ENCODE measurements at regions not wholly inside any gene's neighbourhood (a gene's known extent, or its start where the extent isn't known, plus 50 kb on each side); places are given as distances from the start of the nearest gene placed in this dataset.

GRCh38 chr4:81665649-81666048 is 193.9 kb upstream of the RASGEF1B start:
- Histone ChIP-seq H3K36me3 (no peaks in the 10 kb centered on the region), H3K27me3 (no peaks in the 10 kb centered on the region), H3K4me3 (no peak overlapping the region), H3K27ac (no peak overlapping the region), H3K4me1 (peaks cover 0 to 21% (median 16%) of the 10 kb centered on the region in 3 donors), H3K9me3 (no peaks in the 10 kb centered on the region)
- intact Hi-C loops (cut with DNase I), result no loop called here
- WGBS, 2 donors, result 100% methylated on average over 1 of the region's 1 CpG
- DNase-seq, result no peak
- TF ChIP-seq, protein P1, sequence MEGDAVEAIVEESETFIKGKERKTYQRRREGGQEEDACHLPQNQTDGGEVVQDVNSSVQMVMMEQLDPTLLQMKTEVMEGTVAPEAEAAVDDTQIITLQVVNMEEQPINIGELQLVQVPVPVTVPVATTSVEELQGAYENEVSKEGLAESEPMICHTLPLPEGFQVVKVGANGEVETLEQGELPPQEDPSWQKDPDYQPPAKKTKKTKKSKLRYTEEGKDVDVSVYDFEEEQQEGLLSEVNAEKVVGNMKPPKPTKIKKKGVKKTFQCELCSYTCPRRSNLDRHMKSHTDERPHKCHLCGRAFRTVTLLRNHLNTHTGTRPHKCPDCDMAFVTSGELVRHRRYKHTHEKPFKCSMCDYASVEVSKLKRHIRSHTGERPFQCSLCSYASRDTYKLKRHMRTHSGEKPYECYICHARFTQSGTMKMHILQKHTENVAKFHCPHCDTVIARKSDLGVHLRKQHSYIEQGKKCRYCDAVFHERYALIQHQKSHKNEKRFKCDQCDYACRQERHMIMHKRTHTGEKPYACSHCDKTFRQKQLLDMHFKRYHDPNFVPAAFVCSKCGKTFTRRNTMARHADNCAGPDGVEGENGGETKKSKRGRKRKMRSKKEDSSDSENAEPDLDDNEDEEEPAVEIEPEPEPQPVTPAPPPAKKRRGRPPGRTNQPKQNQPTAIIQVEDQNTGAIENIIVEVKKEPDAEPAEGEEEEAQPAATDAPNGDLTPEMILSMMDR (IDR thresholded peaks at IDR 0.05), result no peak
- no peak for TF ChIP-seq POLR2A (IDR thresholded peaks at IDR 0.05)

- H3K27ac ChIP-seq, result no peak overlapping the region
- peaks cover 0 to 21% (median 16%) of the 10 kb centered on the region in 3 donors for H3K4me1 ChIP-seq
- intact Hi-C loops (cut with DNase I), result no loop called here
- H3K36me3 ChIP-seq, result no peaks in the 10 kb centered on the region
- H3K4me3 ChIP-seq, result no peak overlapping the region
- TF ChIP-seq POLR2A (IDR thresholded peaks at IDR 0.05), result no peak
- TF ChIP-seq, protein P1 (IDR thresholded peaks at IDR 0.05), result no peak
- no peaks in the 10 kb centered on the region for H3K9me3 ChIP-seq
- H3K27me3 ChIP-seq, result no peaks in the 10 kb centered on the region
- no peak for DNase-seq
Observed at GRCh38 chr4:81665045-81665444, 193.3 kb upstream of the RASGEF1B start.

DNA sequence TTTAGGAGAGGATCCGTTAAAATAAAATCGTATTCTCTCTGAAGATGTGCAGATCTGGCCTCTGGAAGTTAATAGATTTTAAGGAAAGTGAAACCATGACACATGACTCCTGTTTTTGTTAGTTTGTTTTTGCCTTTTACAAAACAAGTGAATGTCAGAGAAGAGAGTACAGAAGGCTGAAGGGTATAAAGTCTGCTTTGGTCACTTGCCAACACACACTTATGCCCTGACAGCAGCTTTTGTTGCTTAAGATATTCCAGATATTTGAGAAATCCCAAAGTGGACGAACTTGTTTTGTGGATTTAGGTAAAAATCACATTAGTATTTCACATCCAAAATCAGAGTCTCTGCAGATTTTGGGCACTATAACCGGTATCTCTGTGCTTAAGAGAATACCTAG is 192.4 kb upstream of the RASGEF1B start:
- peaks cover 0 to 21% (median 16%) of the 10 kb centered on the region in 3 donors for H3K4me1 ChIP-seq
- no peaks in the 10 kb centered on the region for H3K9me3 ChIP-seq
- no peaks in the 10 kb centered on the region for H3K36me3 ChIP-seq
- no peak overlapping the region for H3K27ac ChIP-seq
- intact Hi-C loops (cut with DNase I), result no loop called here
- no peaks in the 10 kb centered on the region for H3K27me3 ChIP-seq
- H3K4me3 ChIP-seq, result no peak overlapping the region
- TF ChIP-seq POLR2A (IDR thresholded peaks at IDR 0.05), result no peak
- TF ChIP-seq, protein P1 (IDR thresholded peaks at IDR 0.05), result no peak
- WGBS, 2 donors, result 32 to 54% methylated on average over 4 of the region's 4 CpGs
- DNase-seq, result no peak

DNA sequence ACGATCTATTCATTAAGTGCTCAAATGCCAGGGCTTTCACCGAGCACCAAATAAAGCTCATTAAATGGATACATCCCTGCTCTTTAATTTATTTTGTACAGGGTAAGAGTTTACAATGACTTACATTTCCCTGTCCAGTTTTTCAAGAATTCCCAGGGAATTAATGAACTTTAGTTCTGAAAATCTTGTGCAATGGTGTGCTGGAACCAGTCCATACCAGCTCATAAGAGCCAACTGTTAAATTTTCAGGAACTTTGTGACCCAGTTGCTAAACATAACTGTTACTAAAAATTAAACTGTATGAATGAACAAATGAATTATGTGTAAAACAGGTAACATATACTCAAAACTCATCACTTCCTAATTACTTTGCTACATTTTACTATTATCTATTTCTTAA is 191.7 kb upstream of the RASGEF1B start:
- DNase-seq, result no peak
- H3K27me3 ChIP-seq, result no peaks in the 10 kb centered on the region
- no peak overlapping the region for H3K27ac ChIP-seq
- no peaks in the 10 kb centered on the region for H3K9me3 ChIP-seq
- WGBS, 2 donors, result 67 to 73% methylated on average over 2 of the region's 2 CpGs
- H3K4me1 ChIP-seq, result peaks cover 0 to 21% (median 16%) of the 10 kb centered on the region in 3 donors
- no peak overlapping the region for H3K4me3 ChIP-seq
- no peak for TF ChIP-seq POLR2A (IDR thresholded peaks at IDR 0.05)
- TF ChIP-seq, protein P1 (IDR thresholded peaks at IDR 0.05), result no peak
- intact Hi-C loops (cut with DNase I), result no loop called here
- H3K36me3 ChIP-seq, result no peaks in the 10 kb centered on the region

DNA sequence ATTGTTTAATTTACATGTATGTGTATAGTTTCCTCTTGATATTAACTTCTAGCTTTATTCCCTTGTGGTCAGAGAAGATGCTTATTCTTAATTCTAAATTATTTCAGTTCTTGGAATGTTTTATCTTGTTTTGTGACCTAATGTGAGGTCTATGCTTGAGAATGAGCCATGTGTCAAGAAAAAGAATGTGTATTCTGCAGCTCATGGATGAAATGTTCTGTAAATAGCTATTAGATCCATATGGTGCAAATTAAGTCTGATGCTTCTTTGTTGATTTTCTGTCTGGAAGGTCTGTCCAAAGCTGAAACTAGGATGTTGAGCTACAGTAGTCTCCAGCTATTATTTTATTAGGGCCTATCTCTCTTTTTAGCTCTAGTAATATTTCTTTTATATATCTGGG is 187.3 kb upstream of the RASGEF1B start:
- TF ChIP-seq, protein P1 (IDR thresholded peaks at IDR 0.05), result no peak
- no peak for TF ChIP-seq POLR2A (IDR thresholded peaks at IDR 0.05)
- no peak for DNase-seq
- peaks cover 0 to 14% (median 9%) of the 10 kb centered on the region in 3 donors for H3K4me1 ChIP-seq
- no peak overlapping the region for H3K4me3 ChIP-seq
- H3K27me3 ChIP-seq, result no peaks in the 10 kb centered on the region
- no peak overlapping the region for H3K27ac ChIP-seq
- H3K36me3 ChIP-seq, result no peaks in the 10 kb centered on the region
- intact Hi-C loops (cut with DNase I), result no loop called here
- H3K9me3 ChIP-seq, result no peaks in the 10 kb centered on the region

Data from esophagus squamous epithelium (tissue), 5 donors.